ENCODE measurements at regions not wholly inside any gene's neighbourhood (a gene's known extent, or its start where the extent isn't known, plus 50 kb on each side); places are given as distances from the start of the nearest gene placed in this dataset.
A peak's percentile ranks its signal among the peaks of the same experiment; 100 is the strongest.

DNA sequence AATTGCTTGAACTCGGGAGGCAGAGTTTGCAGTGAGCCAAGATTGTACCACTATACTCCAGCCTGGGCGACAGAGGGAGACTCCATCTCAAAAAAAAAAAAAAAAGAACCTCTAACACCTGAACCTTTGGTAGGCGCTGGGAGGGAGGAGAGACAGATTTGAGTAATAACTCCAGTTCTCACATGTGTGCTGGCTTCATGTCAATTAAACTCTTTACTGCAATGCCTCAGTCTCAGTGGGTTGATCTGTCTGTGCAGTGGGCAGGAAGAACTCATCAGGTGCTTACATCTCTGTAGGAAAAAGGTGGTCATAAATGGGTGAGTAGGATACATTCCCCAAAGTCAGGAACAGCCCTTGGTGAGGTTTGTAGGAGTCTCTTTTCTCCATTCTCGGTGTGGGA, 85.1 kb upstream of the ABCC4 start:
- no peak for TF ChIP-seq Cebpa-rat (IDR thresholded peaks at IDR 0.05)
- Histone ChIP-seq H3K27ac (no peak overlapping the region), H4K20me1 (no peaks in the 10 kb centered on the region), H3K9me3 (no peaks in the 10 kb centered on the region), H3K4me2 (no peak overlapping the region), H3K27me3 (no peaks in the 10 kb centered on the region), H3K4me1 (peaks cover 13% of the 10 kb centered on the region), H3K4me3 (no peak overlapping the region), H3K9ac (no peak overlapping the region), H3K36me3 (no peaks in the 10 kb centered on the region)

- H3K36me3 ChIP-seq: no peaks in the 10 kb centered on the region
- no peak for TF ChIP-seq Cebpa-rat (IDR thresholded peaks at IDR 0.05)
- no peaks in the 10 kb centered on the region for H4K20me1 ChIP-seq
- H3K4me1 ChIP-seq: peaks cover 13% of the 10 kb centered on the region
- H3K4me2 ChIP-seq: no peak overlapping the region
- no peak overlapping the region for H3K9ac ChIP-seq
- no peaks in the 10 kb centered on the region for H3K27me3 ChIP-seq
- H3K4me3 ChIP-seq: no peak overlapping the region
- no peak overlapping the region for H3K27ac ChIP-seq
- no peaks in the 10 kb centered on the region for H3K9me3 ChIP-seq
Observed at GRCh38 chr13:95387733-95388207, 86.5 kb upstream of the ABCC4 start.

DNA sequence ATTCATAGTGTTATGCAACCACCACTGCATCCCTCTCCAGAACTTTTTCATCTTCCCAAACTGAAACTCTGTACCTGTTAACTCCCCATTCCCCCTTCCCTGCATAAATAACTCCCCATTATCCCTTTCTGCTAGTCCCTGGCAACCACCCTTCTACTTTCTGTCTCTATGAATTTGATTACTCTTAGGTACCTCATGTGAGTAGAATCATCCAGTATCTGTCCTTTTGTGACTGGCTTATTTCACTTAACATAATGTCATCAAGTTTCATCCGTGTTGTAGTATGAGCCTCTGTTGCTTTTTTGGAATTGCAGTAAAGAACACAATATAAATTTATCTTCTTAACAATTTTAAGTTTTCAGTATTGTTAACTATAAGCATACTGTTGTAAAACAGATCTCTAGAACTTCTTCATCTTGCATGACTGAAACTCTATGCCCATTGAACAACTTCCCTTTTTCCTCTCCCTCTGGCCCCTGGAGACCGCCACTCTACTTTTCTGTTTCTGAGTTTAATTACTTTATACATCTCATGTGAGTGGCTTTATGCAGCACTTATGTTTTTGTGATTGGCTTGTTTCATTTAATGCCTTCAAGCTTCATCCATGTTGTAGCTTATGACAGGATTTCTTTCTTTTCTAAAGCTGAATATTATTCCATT, 87.3 kb upstream of the ABCC4 start:
- no peaks in the 10 kb centered on the region for H4K20me1 ChIP-seq
- H3K4me2 ChIP-seq: peak overlapping the region; percentile 22; the same call in 1 of the 2 replicates
- no peak overlapping the region for H3K27ac ChIP-seq
- H3K36me3 ChIP-seq: no peaks in the 10 kb centered on the region
- TF ChIP-seq Cebpa-rat (IDR thresholded peaks at IDR 0.05): no peak
- no peak overlapping the region for H3K4me3 ChIP-seq
- H3K27me3 ChIP-seq: no peaks in the 10 kb centered on the region
- H3K4me1 ChIP-seq: peaks cover 13% of the 10 kb centered on the region
- no peaks in the 10 kb centered on the region for H3K9me3 ChIP-seq
- H3K9ac ChIP-seq: no peak overlapping the region

DNA sequence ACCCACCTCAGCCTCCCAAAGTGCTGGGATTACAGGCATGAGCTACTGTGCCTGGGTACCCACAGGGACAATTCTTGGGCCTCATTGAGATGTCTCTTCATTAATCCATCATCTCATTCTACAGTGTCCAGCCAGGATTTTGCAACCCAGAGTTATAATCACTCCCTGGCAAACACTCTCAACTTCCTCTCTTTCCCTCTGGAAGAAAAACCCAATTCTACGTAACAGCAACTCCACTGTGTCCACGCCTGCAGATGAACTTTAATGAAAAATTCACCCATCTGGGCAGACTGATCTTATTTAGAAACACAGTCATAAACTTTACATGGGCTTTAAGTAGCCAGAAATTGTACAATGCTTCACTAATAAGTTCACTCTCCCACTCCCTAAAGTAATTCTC, 90.1 kb upstream of the ABCC4 start:
- no peaks in the 10 kb centered on the region for H4K20me1 ChIP-seq
- no peaks in the 10 kb centered on the region for H3K27me3 ChIP-seq
- TF ChIP-seq Cebpa-rat (IDR thresholded peaks at IDR 0.05): no peak

GRCh38 chr13:95391785-95392184, 90.5 kb upstream of the ABCC4 start:
- Histone ChIP-seq H3K4me2 (no peak overlapping the region), H3K36me3 (no peaks in the 10 kb centered on the region), H3K4me1 (peaks cover 13% of the 10 kb centered on the region), H3K27me3 (no peaks in the 10 kb centered on the region), H3K9me3 (no peaks in the 10 kb centered on the region), H3K27ac (no peak overlapping the region), H3K4me3 (no peak overlapping the region), H4K20me1 (no peaks in the 10 kb centered on the region), H3K9ac (no peak overlapping the region)
- TF ChIP-seq Cebpa-rat (IDR thresholded peaks at IDR 0.05): no peak

More for the DNA sequence above, 90.1 kb upstream of the ABCC4 start:
- H3K4me2 ChIP-seq: no peak overlapping the region
- H3K36me3 ChIP-seq: no peaks in the 10 kb centered on the region
- H3K27ac ChIP-seq: no peak overlapping the region
- peaks cover 13% of the 10 kb centered on the region for H3K4me1 ChIP-seq
- no peak overlapping the region for H3K9ac ChIP-seq
- no peak overlapping the region for H3K4me3 ChIP-seq
- no peaks in the 10 kb centered on the region for H3K9me3 ChIP-seq

DNA sequence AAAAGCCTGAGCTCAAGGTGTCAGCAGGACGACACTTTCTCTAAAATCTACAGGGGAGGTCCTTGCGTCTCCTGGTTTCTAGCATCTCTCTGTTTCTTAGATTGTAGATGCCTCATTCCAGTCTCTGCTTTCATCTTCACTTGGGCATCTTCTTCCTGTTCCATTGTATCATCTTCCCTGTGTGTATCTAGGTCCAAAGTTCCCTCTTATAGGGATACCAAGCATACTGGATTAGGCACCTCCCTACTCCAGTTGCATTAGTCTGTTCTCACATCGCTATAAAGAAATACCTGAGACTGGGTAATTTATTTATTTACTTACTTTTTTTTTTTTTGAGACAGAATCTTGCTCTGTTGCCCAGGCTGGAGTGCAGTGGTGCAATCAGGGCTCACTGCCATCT, 91.3 kb upstream of the ABCC4 start:
- no peak for TF ChIP-seq Cebpa-rat (IDR thresholded peaks at IDR 0.05)
- H3K4me2 ChIP-seq: no peak overlapping the region
- H3K27ac ChIP-seq: no peak overlapping the region
- H3K9me3 ChIP-seq: no peaks in the 10 kb centered on the region
- no peaks in the 10 kb centered on the region for H4K20me1 ChIP-seq
- H3K36me3 ChIP-seq: no peaks in the 10 kb centered on the region
- no peak overlapping the region for H3K4me3 ChIP-seq
- H3K4me1 ChIP-seq: peaks cover 13% of the 10 kb centered on the region
- H3K27me3 ChIP-seq: no peaks in the 10 kb centered on the region
- H3K9ac ChIP-seq: no peak overlapping the region

DNA sequence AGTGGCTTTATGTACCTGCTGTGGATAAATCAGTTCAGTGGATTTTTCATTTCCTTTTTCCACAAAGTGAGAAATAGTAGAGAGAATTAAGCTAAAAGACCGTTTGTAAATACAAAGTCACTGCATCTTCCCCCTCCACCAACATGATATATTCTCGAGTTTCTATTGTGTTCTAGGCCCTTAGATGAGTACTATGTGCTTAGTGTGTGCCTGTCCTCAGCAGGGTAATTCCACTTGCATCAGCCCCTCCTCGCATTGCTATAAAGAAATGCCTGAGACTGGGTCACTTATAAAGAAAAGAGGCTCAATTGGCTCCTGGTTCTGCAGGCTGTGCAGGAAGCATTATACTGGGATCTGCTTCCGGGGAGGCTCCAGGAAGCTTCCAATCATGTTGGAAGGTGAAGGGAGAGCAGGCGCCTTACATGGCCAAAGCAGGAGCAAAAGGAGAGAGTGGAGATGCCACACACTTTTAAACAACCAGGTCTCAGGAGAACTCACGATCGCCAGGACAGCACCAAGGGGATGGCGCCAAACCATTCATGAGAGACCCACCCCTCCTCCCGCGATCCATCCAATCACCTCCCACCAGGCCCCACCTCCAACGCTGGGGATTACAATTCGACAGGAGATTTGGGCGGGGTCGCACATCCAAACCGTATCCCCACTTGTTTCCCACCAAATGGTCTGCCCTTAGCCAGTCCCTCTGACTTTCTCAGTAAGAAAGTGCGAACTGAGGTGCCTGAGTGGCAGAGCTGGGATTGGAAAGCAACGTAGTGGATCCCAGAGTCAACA, 102.3 kb upstream of the ABCC4 start:
- Histone ChIP-seq H3K27me3 (no peaks in the 10 kb centered on the region), H3K36me3 (no peaks in the 10 kb centered on the region), H3K27ac (no peak overlapping the region), H3K4me1 (peaks cover 10% of the 10 kb centered on the region), H4K20me1 (no peaks in the 10 kb centered on the region), H3K4me3 (peak overlapping the region; percentile 70), H3K9ac (peak overlapping the region; percentile 66), H3K4me2 (peak overlapping the region; percentile 99), H3K9me3 (no peaks in the 10 kb centered on the region)
- TF ChIP-seq Cebpa-rat (IDR thresholded peaks at IDR 0.05): no peak

DNA sequence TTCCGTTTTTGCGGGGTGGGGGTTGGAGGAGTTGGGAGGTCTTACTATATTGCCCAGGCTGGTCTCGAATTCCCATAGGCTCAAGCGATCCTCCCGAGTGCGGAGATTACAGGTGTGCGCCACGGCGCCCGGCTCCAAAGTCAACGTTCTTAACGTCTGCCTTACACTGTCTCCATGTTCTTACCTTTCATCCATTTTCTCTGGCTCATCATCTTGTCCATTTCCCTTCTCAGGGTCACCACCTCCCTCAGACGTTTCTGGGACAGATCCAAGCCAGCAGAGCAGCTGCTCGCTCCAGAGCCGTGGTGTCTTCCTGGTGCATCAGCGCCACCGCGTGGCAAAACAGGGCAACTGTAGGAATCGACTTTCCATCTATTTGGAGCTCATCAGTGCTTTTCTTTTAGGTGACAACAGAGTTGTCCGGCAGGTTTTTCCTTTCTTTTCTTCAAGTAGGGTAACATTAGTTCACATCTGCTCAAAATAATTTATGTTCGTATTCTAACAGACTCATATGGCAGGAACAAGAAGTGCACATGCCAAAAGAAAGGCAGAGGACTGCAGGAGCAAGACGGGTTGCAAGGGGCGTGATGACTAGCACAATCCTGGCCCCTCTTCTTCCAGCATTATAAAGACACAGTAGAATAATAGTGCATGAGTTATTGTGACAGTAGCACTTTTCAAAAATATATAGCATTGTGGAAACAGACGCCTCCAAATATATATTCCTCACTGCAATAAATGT, 103.1 kb upstream of the ABCC4 start:
- H3K9me3 ChIP-seq: no peaks in the 10 kb centered on the region
- H3K36me3 ChIP-seq: no peaks in the 10 kb centered on the region
- H3K9ac ChIP-seq: peak overlapping the region; percentile 66
- no peaks in the 10 kb centered on the region for H3K27me3 ChIP-seq
- no peak overlapping the region for H3K27ac ChIP-seq
- H3K4me2 ChIP-seq: peak overlapping the region; percentile 99
- H3K4me1 ChIP-seq: peaks cover 10% of the 10 kb centered on the region
- H3K4me3 ChIP-seq: peak overlapping the region; percentile 70
- no peaks in the 10 kb centered on the region for H4K20me1 ChIP-seq
- TF ChIP-seq Cebpa-rat (IDR thresholded peaks at IDR 0.05): no peak

GRCh38 chr13:95406176-95406575, 104.9 kb upstream of the ABCC4 start:
- Histone ChIP-seq H3K9me3 (no peaks in the 10 kb centered on the region), H4K20me1 (no peaks in the 10 kb centered on the region), H3K4me2 (no peak overlapping the region), H3K27me3 (no peaks in the 10 kb centered on the region), H3K4me1 (peaks cover 10% of the 10 kb centered on the region), H3K9ac (no peak overlapping the region), H3K4me3 (no peak overlapping the region), H3K36me3 (no peaks in the 10 kb centered on the region), H3K27ac (no peak overlapping the region)
- TF ChIP-seq Cebpa-rat (IDR thresholded peaks at IDR 0.05): no peak
